ENCODE measurements at regions not wholly inside any gene's neighbourhood (a gene's known extent, or its start where the extent isn't known, plus 50 kb on each side); places are given as distances from the start of the nearest gene placed in this dataset.
"Not testable (repeated sequence)": the region's sequence is repeated elsewhere in the genome, so short reads cannot be mapped to it uniquely, and the experiment has no call there.

GRCh38 chr5:138667782-138668331 is 85.4 kb upstream of the CTNNA1 start:
- not testable (repeated sequence) for TF ChIP-seq CTCF (conservative IDR thresholded peaks at IDR 0.05); EZH2 (IDR thresholded peaks at IDR 0.05; ENCODE audit: low read depth)

Data from PC-9 (cell line).